ENCODE measurements at regions not wholly inside any gene's neighbourhood (a gene's known extent, or its start where the extent isn't known, plus 50 kb on each side); places are given as distances from the start of the nearest gene placed in this dataset.

GRCh38 chr4:28545986-28546385 is 1685.3 kb downstream of the STIM2 start:
- H4K20me1 ChIP-seq (ENCODE audit: control insufficient read depth, extremely low read depth, insufficient read depth, low read length): no peaks in the 10 kb centered on the region
- no peak overlapping the region for H3K9ac ChIP-seq (ENCODE audit: insufficient read depth, low read length)
- H2AFZ ChIP-seq (ENCODE audit: low read length): no peak overlapping the region
- no peak overlapping the region for H3K4me3 ChIP-seq (replicated peaks in 1 of 4; ENCODE audit: control extremely low read depth in 1 of 4, insufficient read depth in 1 of 4, low read depth in 3 of 4, low read length in 4 of 4)
- no peaks in the 10 kb centered on the region for H3K4me1 ChIP-seq (ENCODE audit: control insufficient read depth, extremely low read depth, insufficient read depth, low read length)
- no peaks in the 10 kb centered on the region for H3K9me3 ChIP-seq (ENCODE audit: control insufficient read depth, insufficient read depth, low read depth, low read length)
- no peak for TF ChIP-seq EZH2 (IDR thresholded peaks at IDR 0.05; ENCODE audit: low read length, missing control alignments)
- TF ChIP-seq CTCF (conservative IDR thresholded peaks at IDR 0.05 in 1 of 2, IDR thresholded peaks at IDR 0.05 in 1 of 2; ENCODE audit: low read depth in 1 of 2, low read length in 2 of 2): no peak
- no peaks in the 10 kb centered on the region for H3K79me2 ChIP-seq (ENCODE audit: control insufficient read depth, insufficient read depth, low read length)
- no peak overlapping the region for H3K27ac ChIP-seq (ENCODE audit: insufficient read depth, low read length)
- H3K27me3 ChIP-seq (ENCODE audit: control insufficient read depth, insufficient read depth, low read length): no peaks in the 10 kb centered on the region
- DNase-seq (ENCODE audit: low read depth in 2 of 2): no peak
- H3K4me2 ChIP-seq (ENCODE audit: extremely low read depth, insufficient read depth, low read length): no peak overlapping the region
- H3K36me3 ChIP-seq (ENCODE audit: control insufficient read depth, insufficient read depth, low read length): no peaks in the 10 kb centered on the region

GRCh38 chr4:28548136-28548535 is 1687.5 kb downstream of the STIM2 start:
- no peak for DNase-seq (ENCODE audit: low read depth in 2 of 2)
- H3K27ac ChIP-seq (ENCODE audit: insufficient read depth, low read length): no peak overlapping the region
- no peaks in the 10 kb centered on the region for H4K20me1 ChIP-seq (ENCODE audit: control insufficient read depth, extremely low read depth, insufficient read depth, low read length)
- no peaks in the 10 kb centered on the region for H3K4me1 ChIP-seq (ENCODE audit: control insufficient read depth, extremely low read depth, insufficient read depth, low read length)
- H3K4me2 ChIP-seq (ENCODE audit: extremely low read depth, insufficient read depth, low read length): no peak overlapping the region
- no peaks in the 10 kb centered on the region for H3K36me3 ChIP-seq (ENCODE audit: control insufficient read depth, insufficient read depth, low read length)
- no peaks in the 10 kb centered on the region for H3K9me3 ChIP-seq (ENCODE audit: control insufficient read depth, insufficient read depth, low read depth, low read length)
- no peak overlapping the region for H2AFZ ChIP-seq (ENCODE audit: low read length)
- H3K9ac ChIP-seq (ENCODE audit: insufficient read depth, low read length): no peak overlapping the region
- TF ChIP-seq CTCF (conservative IDR thresholded peaks at IDR 0.05 in 1 of 2, IDR thresholded peaks at IDR 0.05 in 1 of 2; ENCODE audit: low read depth in 1 of 2, low read length in 2 of 2) (no peak), EZH2 (IDR thresholded peaks at IDR 0.05; ENCODE audit: low read length, missing control alignments) (no peak)
- H3K4me3 ChIP-seq (replicated peaks in 1 of 4; ENCODE audit: control extremely low read depth in 1 of 4, insufficient read depth in 1 of 4, low read depth in 3 of 4, low read length in 4 of 4): no peak overlapping the region
- H3K27me3 ChIP-seq (ENCODE audit: control insufficient read depth, insufficient read depth, low read length): no peaks in the 10 kb centered on the region
- no peaks in the 10 kb centered on the region for H3K79me2 ChIP-seq (ENCODE audit: control insufficient read depth, insufficient read depth, low read length)

GRCh38 chr4:28548594-28548993 is 1688.0 kb downstream of the STIM2 start:
- no peaks in the 10 kb centered on the region for H3K36me3 ChIP-seq (ENCODE audit: control insufficient read depth, insufficient read depth, low read length)
- H3K4me2 ChIP-seq (ENCODE audit: extremely low read depth, insufficient read depth, low read length): no peak overlapping the region
- H2AFZ ChIP-seq (ENCODE audit: low read length): peak overlapping the region; percentile 58
- H3K27me3 ChIP-seq (ENCODE audit: control insufficient read depth, insufficient read depth, low read length): no peaks in the 10 kb centered on the region
- H3K27ac ChIP-seq (ENCODE audit: insufficient read depth, low read length): no peak overlapping the region
- TF ChIP-seq EZH2 (IDR thresholded peaks at IDR 0.05; ENCODE audit: low read length, missing control alignments) (no peak), CTCF (conservative IDR thresholded peaks at IDR 0.05 in 1 of 2, IDR thresholded peaks at IDR 0.05 in 1 of 2; ENCODE audit: low read depth in 1 of 2, low read length in 2 of 2) (no peak)
- no peak for DNase-seq (ENCODE audit: low read depth in 2 of 2)
- no peak overlapping the region for H3K4me3 ChIP-seq (replicated peaks in 1 of 4; ENCODE audit: control extremely low read depth in 1 of 4, insufficient read depth in 1 of 4, low read depth in 3 of 4, low read length in 4 of 4)
- H3K9me3 ChIP-seq (ENCODE audit: control insufficient read depth, insufficient read depth, low read depth, low read length): no peaks in the 10 kb centered on the region
- no peak overlapping the region for H3K9ac ChIP-seq (ENCODE audit: insufficient read depth, low read length)
- H3K4me1 ChIP-seq (ENCODE audit: control insufficient read depth, extremely low read depth, insufficient read depth, low read length): no peaks in the 10 kb centered on the region
- no peaks in the 10 kb centered on the region for H3K79me2 ChIP-seq (ENCODE audit: control insufficient read depth, insufficient read depth, low read length)
- no peaks in the 10 kb centered on the region for H4K20me1 ChIP-seq (ENCODE audit: control insufficient read depth, extremely low read depth, insufficient read depth, low read length)

Data from fibroblast of lung (primary cell).